Stimulated activated CD8-positive, alpha-beta memory T cell treated with anti-CD3 and anti-CD28 coated beads, Interleukin-2, amount 100 ng/mL, for 48 hours (primary cell): ENCODE measurements at regions not wholly inside any gene's neighbourhood (a gene's known extent, or its start where the extent isn't known, plus 50 kb on each side); places are given as distances from the start of the nearest gene placed in this dataset.
"Not testable (repeated sequence)": the region's sequence is repeated elsewhere in the genome, so short reads cannot be mapped to it uniquely, and the experiment has no call there.

Experiments used
- DNase-seq, 2 donors: peaks; one replicate each; pipeline ENCODE4 v3.0.0-alpha.2; 2020; ENCODE audit warnings: low read depth in 2 of 2

GRCh38 chr4:36590343-36590742, 308.9 kb downstream of the DTHD1 start:
- DNase-seq: no peak

GRCh38 chr4:36601864-36602495, 320.6 kb downstream of the DTHD1 start:
- DNase-seq: no peak

GRCh38 chr4:36609661-36610060, 328.2 kb downstream of the DTHD1 start:
- no peak for DNase-seq

- DNase-seq: no peak
Observed at GRCh38 chr4:36610628-36611027, 329.2 kb downstream of the DTHD1 start.

- DNase-seq: not testable (repeated sequence)
Observed at GRCh38 chr4:36613142-36613541, 331.7 kb downstream of the DTHD1 start.

GRCh38 chr4:36614011-36614410, 332.6 kb downstream of the DTHD1 start:
- DNase-seq: no peak

GRCh38 chr4:36618102-36618501, 336.7 kb downstream of the DTHD1 start:
- DNase-seq: no peak

GRCh38 chr4:36624030-36624429, 342.6 kb downstream of the DTHD1 start:
- no peak for DNase-seq

- no peak for DNase-seq
Observed at GRCh38 chr4:36638273-36638811, 356.9 kb downstream of the DTHD1 start.

GRCh38 chr4:36640876-36641275, 359.5 kb downstream of the DTHD1 start:
- no peak for DNase-seq

- no peak for DNase-seq
Observed at GRCh38 chr4:36651253-36651652, 369.8 kb downstream of the DTHD1 start.

- no peak for DNase-seq
Observed at GRCh38 chr4:36652857-36653256, 371.4 kb downstream of the DTHD1 start.

- DNase-seq: no peak
Observed at GRCh38 chr4:36665985-36666527, 384.6 kb downstream of the DTHD1 start.

GRCh38 chr4:36675436-36675835, 394.0 kb downstream of the DTHD1 start:
- no peak for DNase-seq

GRCh38 chr4:36676139-36677050, 395.0 kb downstream of the DTHD1 start:
- DNase-seq: no peak

GRCh38 chr4:36677112-36677511, 395.7 kb downstream of the DTHD1 start:
- no peak for DNase-seq

GRCh38 chr4:36677874-36678273, 396.5 kb downstream of the DTHD1 start:
- DNase-seq: no peak

- DNase-seq: no peak
Observed at GRCh38 chr4:36687681-36688080, 406.3 kb downstream of the DTHD1 start.

- no peak for DNase-seq
Observed at GRCh38 chr4:36692586-36692985, 411.2 kb downstream of the DTHD1 start.

- DNase-seq: no peak
Observed at GRCh38 chr4:36702245-36702644, 420.8 kb downstream of the DTHD1 start.

GRCh38 chr4:36704289-36704688, 422.9 kb downstream of the DTHD1 start:
- DNase-seq: no peak

- no peak for DNase-seq
Observed at GRCh38 chr4:36709991-36710390, 428.6 kb downstream of the DTHD1 start.

- DNase-seq: no peak
Observed at GRCh38 chr4:36712013-36712412, 430.6 kb downstream of the DTHD1 start.
